Activated naive CD4-positive, alpha-beta T cell treated with anti-CD3 and anti-CD28 coated beads, Interleukin-2, amount 50 U/mL, for 72 hours (primary cell): ENCODE measurements at regions not wholly inside any gene's neighbourhood (a gene's known extent, or its start where the extent isn't known, plus 50 kb on each side); places are given as distances from the start of the nearest gene placed in this dataset.

Source experiments
- ATAC-seq, 2 donors: fragments of 150-1000 bp; cut with Tn5 transposase; 2 replicates each; pipeline ENCODE4 v1.10.0; 2021; ENCODE audit warnings: mild to moderate bottlenecking in 2 of 2, moderate library complexity in 2 of 2
- DNase-seq, 2 donors: peaks; one replicate each; pipeline ENCODE4 v3.0.0; 2021 to 2022; ENCODE audit warnings: low spot score in 2 of 2
- H3K27ac Mint-ChIP-seq, 2 donors: one replicate each; pipeline ENCODE4 v1.8.0; 2022; ENCODE audit warnings: mild to moderate bottlenecking in 2 of 2, mixed read lengths in 2 of 2
- H3K36me3 Mint-ChIP-seq, 2 donors: one replicate each; pipeline ENCODE4 v1.8.0; 2022; ENCODE audit warnings: mixed read lengths in 2 of 2
- H3K9me3 Mint-ChIP-seq, 2 donors: one replicate each; pipeline ENCODE4 v1.8.0; 2022; ENCODE audit warnings: mixed read lengths in 2 of 2

DNA sequence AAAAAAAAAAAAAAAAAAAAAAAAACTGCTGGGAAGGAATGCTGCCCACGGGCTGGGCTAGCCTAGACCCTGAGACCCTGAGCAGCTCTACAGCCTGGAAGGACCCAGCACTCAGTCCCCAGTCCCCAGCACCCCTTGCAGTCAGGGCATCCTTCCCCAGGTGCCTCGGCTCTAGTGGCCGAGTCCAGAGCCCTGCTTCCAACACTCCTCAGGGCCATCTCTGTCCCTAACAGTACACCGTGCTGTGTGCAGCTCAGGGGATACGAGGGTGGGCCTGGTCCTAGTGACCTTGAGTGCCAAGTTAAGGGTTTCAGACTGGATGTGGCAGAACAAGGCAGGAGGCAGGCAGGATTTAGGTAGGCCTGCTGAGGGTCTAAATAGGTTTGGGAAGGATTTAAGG is 50.2 kb upstream of the LRP8 start:
- no peak for ATAC-seq
- DNase-seq, result peak in 1 of 2 donors; percentile 35
- Mint-ChIP-seq H3K27ac (no peak overlapping the region), H3K9me3 (no peaks in the 10 kb centered on the region), H3K36me3 (no peaks in the 10 kb centered on the region)

DNA sequence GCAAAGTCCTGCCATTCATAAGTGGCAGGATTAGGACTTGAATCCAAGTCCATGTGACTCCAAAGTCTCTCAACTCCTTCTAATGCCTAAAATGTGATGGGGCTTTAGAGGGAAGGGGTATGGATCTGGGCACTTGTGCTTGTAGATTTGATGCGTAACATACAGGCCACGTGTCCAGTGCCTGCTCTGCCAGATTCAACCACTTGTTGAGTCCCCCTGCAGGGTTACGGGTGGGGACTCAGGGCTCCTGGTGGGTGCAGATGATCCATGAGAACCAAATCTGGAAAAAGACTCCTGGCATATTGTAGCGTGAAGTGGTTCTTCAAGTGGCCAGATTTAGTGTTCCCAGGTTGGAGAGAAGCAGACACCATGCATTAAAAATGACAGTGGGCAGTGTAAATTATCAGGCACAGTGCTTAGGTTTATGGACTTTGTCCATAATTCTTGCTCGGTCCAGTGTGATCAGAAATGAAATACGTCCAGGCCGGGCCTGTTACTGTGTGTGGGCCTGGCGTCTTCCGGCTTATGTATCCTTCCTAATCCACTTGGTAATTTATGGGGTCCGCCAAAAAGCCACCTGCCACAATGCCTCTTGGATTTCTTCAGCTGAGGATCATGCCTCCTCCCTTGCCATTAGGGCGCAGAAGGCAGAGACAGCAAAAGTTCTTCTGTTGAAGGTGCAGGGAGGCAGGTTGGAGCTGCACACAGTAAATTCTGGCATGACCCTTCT is 51.2 kb upstream of the LRP8 start:
- ATAC-seq (no peak), DNase-seq (no peak)
- H3K27ac Mint-ChIP-seq, result no peak overlapping the region
- H3K36me3 Mint-ChIP-seq, result no peaks in the 10 kb centered on the region
- H3K9me3 Mint-ChIP-seq, result no peaks in the 10 kb centered on the region

DNA sequence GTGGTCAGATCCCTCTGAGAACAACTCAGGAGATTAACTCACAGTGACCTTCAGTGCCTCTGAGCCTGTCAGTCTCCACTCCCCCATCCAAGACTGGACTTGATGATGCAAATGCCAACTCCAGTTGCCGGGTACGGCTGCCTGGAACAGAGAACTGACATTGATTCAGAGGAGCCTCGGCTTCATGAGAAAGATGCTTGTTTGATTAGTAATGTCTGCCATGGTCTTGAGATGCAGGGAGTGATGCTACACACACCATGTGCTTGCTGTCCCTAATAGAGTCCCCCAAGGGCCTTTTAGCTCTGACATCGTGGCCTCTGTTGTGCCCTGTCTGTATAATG is 51.8 kb upstream of the LRP8 start:
- ATAC-seq, result no peak
- H3K27ac Mint-ChIP-seq, result no peak overlapping the region
- H3K36me3 Mint-ChIP-seq, result no peaks in the 10 kb centered on the region
- H3K9me3 Mint-ChIP-seq, result no peaks in the 10 kb centered on the region
- DNase-seq, result no peak

DNA sequence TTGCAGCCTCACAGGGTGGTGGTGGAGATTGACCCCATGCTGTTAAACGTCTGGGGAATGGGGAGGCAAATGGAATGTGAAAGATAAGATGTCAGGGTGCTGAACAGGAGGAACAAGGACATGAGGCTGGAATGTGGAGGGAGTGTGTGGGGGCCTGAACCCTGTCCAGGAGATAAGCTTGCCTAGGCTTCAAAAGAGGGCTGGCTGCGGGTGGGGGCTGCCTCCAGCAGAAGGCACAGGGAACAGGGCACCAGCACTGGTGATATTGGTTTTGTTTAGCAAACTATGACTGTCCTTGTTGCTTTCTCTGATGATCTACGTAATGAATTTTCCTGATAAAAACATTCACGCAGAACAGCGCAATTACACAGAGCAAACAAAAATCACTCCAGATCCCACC is 52.4 kb upstream of the LRP8 start:
- no peak for DNase-seq
- Mint-ChIP-seq H3K9me3 (no peaks in the 10 kb centered on the region), H3K27ac (no peak overlapping the region), H3K36me3 (no peaks in the 10 kb centered on the region)
- no peak for ATAC-seq

DNA sequence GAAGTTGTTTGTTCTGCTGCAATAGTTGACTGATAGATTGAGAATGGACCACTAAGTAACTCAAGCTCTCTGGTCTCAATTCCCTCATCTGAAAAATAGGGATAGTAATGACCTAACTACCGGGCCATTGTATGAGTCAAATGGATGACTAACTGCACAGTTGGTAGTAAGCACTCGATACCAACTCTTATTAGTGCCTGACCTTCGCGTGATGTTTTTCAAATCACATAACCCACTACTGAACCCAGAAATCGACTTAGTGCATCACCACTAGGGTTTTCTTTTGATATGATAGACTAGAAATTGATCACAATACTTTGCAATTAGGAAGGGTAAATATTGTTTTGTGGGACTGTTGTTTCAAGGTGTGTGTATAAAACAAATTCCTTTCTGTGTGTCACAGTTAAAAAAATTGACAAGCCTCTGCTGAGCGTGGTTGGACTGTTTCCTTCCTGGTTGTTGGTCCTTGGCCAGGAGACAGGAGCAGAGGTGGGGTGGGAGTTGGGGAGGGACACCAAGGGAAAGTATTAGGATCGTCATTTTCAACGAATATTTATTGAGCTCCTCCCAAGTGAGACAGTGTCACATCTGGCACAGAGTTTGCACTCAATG is 54.0 kb upstream of the LRP8 start:
- DNase-seq (no peak), ATAC-seq (no peak)
- Mint-ChIP-seq H3K27ac (no peak overlapping the region), H3K9me3 (no peaks in the 10 kb centered on the region), H3K36me3 (no peaks in the 10 kb centered on the region)

DNA sequence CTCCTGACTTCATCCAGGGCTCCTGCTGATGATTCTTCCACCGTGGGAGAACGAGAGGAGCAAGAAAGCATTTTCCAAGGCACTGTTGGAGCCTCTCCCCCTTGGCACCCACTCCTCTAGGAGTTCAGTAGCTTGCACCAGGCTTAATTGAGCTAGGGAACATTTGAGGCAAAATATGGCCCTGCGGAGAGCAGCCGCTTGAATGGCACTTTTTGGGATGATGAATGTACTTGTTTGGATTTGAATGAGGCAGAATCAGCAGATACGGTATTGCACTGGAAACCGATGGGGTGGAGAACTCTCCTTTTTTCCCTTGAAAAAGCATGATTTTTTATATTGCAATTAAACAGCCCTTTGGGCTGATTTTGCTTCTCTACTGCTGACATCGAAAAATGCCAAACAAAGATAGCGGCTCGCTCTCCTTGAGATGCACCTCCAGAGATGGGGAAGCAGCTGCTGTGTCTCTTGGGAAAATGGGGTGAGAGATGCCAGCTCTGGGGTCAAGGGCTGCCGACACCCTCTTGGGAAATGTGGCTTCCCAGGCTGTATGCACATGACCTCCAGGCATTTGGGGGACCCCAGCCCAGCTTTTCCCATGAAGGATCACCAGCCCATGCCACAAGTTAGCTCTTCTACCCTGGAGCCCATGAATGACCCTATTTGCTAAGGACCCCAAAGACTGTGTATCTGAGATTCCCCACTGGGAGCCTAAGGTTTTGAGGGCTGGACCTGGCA is 55.4 kb upstream of the LRP8 start:
- ATAC-seq, result no peak
- H3K9me3 Mint-ChIP-seq, result no peaks in the 10 kb centered on the region
- no peaks in the 10 kb centered on the region for H3K36me3 Mint-ChIP-seq
- H3K27ac Mint-ChIP-seq, result no peak overlapping the region
- DNase-seq, result no peak

DNA sequence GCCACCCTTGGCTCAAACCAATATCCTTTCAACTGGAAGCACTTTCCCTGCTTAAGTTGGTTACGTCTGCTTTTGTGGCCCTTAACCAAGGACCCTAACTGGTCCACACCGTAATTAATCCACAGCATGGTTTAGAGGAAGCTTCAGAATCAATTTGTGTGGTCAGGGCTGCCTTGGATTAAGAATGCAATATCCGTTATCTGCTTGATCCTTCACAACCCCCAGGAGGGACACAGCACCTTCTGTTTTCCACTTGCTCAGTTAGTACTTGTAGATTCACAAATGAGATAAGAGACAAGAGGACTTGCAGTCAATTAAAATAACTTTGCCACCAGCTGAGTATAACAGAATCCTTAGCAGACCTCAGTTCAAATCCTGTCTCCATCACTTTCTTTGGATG is 56.9 kb upstream of the LRP8 start:
- Mint-ChIP-seq H3K9me3 (no peaks in the 10 kb centered on the region), H3K36me3 (no peaks in the 10 kb centered on the region), H3K27ac (no peak overlapping the region)
- DNase-seq, result no peak
- no peak for ATAC-seq

DNA sequence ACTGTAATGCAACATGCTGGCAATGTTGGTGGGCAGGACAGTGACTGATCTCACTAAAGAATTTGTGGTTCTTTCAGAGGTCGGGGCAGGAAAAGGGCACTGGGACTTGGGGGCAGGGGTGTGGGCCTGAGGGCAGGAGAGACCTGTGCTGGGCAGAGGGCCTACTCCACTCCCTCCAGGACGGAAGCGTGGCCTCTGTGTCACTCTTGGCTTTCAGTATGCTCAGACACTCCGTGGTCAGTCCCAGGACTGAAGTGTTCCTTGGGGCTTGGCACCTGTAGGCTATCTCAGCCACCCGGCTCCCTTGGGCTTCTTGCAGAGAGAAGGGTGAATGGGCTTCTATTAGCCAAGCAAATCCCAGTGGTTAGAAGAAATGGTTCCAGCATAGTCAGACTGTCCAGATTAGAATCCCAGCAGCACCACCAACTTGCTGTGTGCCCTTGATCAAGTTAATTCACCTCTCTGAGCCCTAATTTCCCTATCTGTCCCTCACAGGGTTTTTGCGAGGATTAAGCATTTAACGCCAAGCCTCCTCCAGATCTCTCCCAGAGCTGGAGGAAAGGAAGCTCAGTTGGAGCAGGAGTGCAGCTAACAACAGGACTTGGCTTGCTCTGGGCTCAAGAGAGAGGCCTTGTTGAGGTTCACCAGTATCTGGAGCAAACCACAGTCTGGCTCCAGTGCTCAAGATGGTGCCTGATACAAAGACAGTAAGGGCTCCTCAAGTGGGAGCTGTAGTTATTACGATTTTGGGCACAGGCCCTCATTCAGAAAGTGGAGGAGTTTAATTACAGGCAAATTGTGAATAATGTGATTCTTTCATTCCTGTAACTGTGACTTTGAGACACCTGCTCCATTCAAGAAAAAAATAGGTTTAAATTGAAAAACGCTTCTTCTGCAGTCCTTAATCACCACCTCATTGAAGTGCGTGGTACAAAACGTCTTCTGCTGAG is 57.7 kb upstream of the LRP8 start:
- no peaks in the 10 kb centered on the region for H3K9me3 Mint-ChIP-seq
- ATAC-seq (no peak), DNase-seq (no peak)
- H3K36me3 Mint-ChIP-seq, result no peaks in the 10 kb centered on the region
- H3K27ac Mint-ChIP-seq, result no peak overlapping the region

DNA sequence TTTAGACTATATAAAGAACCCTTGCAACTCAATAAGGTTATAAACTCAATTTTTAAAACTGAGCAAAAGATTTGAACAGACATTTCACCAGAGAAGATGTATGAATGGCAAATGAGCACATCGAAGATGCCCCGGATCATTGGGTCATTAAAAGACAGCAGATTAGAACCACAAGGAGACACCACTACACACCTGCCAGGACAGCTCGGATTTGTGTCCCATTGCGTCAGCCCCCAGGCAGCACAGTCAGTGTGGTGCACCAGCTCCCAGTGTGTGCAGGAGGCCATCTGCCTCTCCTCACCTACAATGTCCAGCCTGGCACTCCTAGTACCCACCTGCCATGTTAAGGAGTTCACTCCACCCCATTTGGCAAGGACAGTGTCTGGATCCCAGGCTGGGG is 61.1 kb upstream of the LRP8 start:
- Mint-ChIP-seq H3K36me3 (no peaks in the 10 kb centered on the region), H3K27ac (no peak overlapping the region), H3K9me3 (no peaks in the 10 kb centered on the region)
- ATAC-seq, result no peak
- no peak for DNase-seq

DNA sequence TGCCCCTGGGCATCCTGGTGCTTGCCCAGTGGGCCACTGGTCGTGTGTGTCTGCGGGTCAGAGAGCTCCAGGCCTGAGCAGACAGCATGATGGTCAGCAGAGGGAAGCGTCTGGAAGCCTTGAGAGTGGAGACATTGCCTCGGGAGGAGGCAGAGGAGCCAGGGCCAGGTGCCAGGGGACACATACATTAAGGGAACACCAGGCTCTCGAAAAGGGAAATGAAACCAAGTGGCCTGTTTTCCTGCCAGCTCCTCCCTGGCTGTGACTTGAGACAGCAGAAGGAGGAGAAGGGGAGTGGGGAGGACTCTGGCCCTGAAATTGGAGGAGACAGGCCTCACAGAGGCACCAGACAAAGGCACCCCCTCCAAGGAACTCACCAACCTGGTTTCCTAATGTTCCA is 62.4 kb upstream of the LRP8 start:
- no peaks in the 10 kb centered on the region for H3K36me3 Mint-ChIP-seq
- ATAC-seq (no peak), DNase-seq (no peak)
- H3K9me3 Mint-ChIP-seq, result no peaks in the 10 kb centered on the region
- H3K27ac Mint-ChIP-seq, result no peak overlapping the region

DNA sequence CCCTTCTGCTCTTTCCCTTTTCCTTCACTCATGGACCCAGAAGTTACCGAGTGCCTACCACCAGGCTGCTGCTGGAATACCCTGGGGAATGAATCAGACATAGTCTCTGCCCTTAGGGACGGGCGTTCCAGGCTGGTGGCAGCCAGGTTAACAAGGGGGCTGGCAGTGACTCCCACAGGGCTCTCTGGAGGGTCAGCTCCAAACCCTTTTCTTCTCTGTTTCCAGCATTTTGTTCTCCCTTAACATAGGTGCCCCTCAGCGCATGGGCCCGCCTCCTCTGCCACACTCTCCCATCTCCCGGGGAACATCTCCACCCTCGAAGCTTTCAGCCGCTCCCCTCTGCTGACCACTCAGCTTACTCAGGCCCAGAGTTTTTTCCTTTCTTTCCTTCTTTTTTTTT is 62.9 kb upstream of the LRP8 start:
- no peaks in the 10 kb centered on the region for H3K9me3 Mint-ChIP-seq
- no peak for DNase-seq

DNA sequence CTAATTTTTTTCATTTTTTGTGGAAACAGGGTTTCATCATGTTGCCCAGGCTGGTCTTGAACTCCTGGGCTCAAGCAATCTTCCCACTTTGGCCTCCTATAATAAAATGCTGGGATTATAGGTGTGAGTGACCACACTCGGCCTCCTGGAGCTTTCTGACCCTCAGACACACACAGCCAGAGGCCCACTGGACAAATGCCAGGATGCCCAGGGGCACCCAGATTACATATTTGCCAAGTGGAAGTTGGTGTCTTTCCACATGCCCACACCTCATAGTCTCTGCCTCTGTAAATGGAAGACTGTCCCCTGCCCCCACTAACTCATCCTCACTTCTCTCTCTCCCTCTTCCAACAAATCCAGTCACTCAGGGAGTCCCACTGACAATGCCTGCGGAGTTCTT is 63.4 kb upstream of the LRP8 start:
- H3K36me3 Mint-ChIP-seq, result no peaks in the 10 kb centered on the region
- H3K27ac Mint-ChIP-seq, result peak overlapping the region in 1 of 2 donors; percentile 5
- DNase-seq (no peak), ATAC-seq (no peak)
- H3K9me3 Mint-ChIP-seq, result no peaks in the 10 kb centered on the region

More for the DNA sequence above, 62.9 kb upstream of the LRP8 start:
- ATAC-seq, result no peak
- no peaks in the 10 kb centered on the region for H3K36me3 Mint-ChIP-seq
- no peak overlapping the region for H3K27ac Mint-ChIP-seq

DNA sequence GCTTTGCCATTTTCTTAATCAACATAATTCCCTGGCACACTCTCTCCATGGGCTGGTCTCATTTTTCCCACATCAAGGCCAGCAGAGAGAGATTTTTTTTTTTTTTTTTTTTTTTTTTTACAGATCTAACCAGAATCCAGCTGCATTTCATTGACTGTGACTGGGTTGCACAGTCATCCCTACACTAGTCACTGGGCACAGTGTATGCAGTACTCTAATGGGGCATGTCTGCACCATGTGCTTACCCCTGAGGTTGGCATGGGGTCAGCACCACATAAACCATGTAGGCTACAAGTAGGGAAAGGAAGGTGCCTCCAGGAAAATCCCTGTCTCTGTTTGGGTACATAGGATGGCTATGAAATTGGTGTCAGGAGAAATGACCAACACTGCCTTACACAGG is 64.1 kb upstream of the LRP8 start:
- ATAC-seq (no peak), DNase-seq (no peak)
- H3K27ac Mint-ChIP-seq, result no peak overlapping the region
- no peaks in the 10 kb centered on the region for H3K9me3 Mint-ChIP-seq
- H3K36me3 Mint-ChIP-seq, result no peaks in the 10 kb centered on the region

DNA sequence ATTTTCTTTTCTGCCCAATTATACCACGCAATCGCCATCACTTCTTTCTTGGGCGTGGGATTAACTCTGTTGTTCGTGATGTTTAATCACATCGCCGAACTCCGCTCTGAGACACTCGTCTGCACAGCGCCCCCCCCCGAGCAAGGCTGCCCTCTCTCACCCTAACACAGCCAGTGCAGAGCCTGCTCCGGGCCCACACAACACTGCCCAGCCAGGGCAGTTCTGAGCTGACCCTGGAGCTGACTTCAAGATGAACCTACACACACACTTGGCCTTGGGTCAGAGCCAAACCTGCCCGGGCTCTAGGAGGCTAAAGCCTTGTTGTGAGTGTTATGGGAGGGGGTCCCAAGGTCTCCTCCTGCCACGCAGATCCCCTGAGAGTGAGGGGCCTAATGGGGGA is 64.6 kb upstream of the LRP8 start:
- no peak for DNase-seq
- Mint-ChIP-seq H3K9me3 (no peaks in the 10 kb centered on the region), H3K27ac (peak overlapping the region in 1 of 2 donors; percentile 76), H3K36me3 (no peaks in the 10 kb centered on the region)
- ATAC-seq, result no peak

DNA sequence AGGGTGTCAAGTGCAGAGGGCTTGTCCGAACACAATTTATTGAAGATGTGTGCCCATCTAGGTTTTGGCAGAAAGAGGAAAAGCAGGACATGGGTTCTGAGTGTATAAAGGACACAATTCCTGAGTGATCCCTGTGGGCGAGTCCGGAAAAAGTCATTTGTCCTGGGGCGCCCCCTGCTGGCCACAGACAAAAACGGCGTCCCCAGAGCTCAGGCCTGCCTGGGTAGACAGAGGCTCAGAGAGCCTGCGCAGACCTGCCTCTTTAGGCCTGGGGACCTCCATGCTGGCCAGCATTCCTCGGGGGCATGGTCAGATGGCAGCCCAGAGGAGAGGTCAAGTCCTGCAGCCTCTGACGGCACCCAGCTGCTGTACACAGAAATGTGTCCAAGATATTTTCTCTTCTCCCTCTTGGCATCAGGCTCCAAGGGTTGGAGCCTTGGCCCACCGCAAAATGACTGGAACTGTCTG is 65.5 kb upstream of the LRP8 start:
- H3K36me3 Mint-ChIP-seq, result no peaks in the 10 kb centered on the region
- ATAC-seq (peak; percentile 89 to 92), DNase-seq (peak; percentile 74 to 84)
- peak overlapping the region in 1 of 2 donors; percentile 76 for H3K27ac Mint-ChIP-seq
- no peaks in the 10 kb centered on the region for H3K9me3 Mint-ChIP-seq

DNA sequence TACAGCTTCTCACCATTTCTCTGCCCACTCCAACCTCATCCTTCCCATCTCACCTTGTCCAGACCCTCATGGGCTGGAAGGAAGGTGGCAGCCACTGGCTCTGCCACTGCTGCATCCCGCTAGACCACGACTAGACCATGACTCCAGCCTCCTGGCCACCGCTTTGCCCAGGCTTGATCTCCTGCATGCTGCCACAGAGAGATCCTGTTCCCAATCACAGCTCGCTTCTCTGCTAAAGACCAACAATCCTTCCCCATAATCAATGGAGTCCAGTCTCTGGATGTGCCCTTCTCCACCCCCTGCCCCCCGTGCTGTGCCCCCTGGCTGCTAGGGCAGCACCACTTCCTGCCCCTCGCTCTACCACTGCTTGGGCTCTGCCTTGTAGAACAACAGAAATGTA is 64.9 kb upstream of the DMRTB1 start:
- no peak for DNase-seq
- Mint-ChIP-seq H3K27ac (no peak overlapping the region), H3K9me3 (no peaks in the 10 kb centered on the region), H3K36me3 (no peaks in the 10 kb centered on the region)
- ATAC-seq, result no peak

DNA sequence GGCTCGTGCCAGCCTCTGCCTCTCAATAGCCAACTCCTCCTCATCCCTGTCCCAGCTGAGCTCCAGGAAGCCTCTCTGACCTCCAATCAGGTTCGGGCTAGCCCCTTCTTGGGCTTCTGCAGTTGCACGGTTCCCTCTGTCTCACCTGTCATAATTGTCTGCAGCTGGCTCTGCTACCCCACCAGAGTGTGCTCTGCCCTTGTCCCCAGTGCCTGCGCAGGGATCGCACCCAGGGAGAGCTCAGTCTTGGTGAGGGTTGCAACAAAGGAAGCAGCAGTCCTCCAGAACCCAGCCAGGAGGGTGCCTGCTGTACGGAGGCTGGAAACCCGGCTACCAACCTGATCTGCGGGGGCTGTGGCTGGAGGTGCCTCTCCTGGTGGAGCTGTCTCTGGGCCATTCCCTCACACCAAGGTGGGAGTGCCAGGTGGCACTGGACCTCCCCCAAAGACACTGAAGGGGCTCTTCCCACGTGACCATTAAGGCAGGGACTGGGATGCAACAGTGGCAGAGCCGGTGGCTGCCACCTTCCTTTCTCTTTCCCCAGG is 63.5 kb upstream of the DMRTB1 start:
- ATAC-seq (no peak), DNase-seq (no peak)
- Mint-ChIP-seq H3K9me3 (no peaks in the 10 kb centered on the region), H3K36me3 (no peaks in the 10 kb centered on the region), H3K27ac (no peak overlapping the region)
